T-helper 1 cell treated with Interleukin-12 subunit alpha and Interleukin-12 subunit beta and Interleukin-4 antibody, amounts not matched to agents 30 μg/mL and 1 μg/mL, for 36 hours (primary cell): ENCODE measurements at regions not wholly inside any gene's neighbourhood (a gene's known extent, or its start where the extent isn't known, plus 50 kb on each side); places are given as distances from the start of the nearest gene placed in this dataset.

Experiments
- H3K27ac Mint-ChIP-seq: one replicate; pipeline ENCODE4 v1.8.0; 2021; ENCODE audit warnings: mild to moderate bottlenecking, mixed read lengths
- H3K27me3 Mint-ChIP-seq: one replicate; pipeline ENCODE4 v1.8.0; 2021; ENCODE audit warnings: low read depth, mixed read lengths
- H3K36me3 Mint-ChIP-seq: one replicate; pipeline ENCODE4 v1.8.0; 2021; ENCODE audit warnings: low read depth, mixed read lengths
- H3K4me1 Mint-ChIP-seq: one replicate; pipeline ENCODE4 v1.8.0; 2021; ENCODE audit warnings: low read depth, mixed read lengths
- H3K4me3 Mint-ChIP-seq: one replicate; pipeline ENCODE4 v1.8.0; 2021; ENCODE audit warnings: mild to moderate bottlenecking, moderate library complexity, mixed read lengths
- H3K9me3 Mint-ChIP-seq: one replicate; pipeline ENCODE4 v1.8.0; 2021; ENCODE audit warnings: mixed read lengths

DNA sequence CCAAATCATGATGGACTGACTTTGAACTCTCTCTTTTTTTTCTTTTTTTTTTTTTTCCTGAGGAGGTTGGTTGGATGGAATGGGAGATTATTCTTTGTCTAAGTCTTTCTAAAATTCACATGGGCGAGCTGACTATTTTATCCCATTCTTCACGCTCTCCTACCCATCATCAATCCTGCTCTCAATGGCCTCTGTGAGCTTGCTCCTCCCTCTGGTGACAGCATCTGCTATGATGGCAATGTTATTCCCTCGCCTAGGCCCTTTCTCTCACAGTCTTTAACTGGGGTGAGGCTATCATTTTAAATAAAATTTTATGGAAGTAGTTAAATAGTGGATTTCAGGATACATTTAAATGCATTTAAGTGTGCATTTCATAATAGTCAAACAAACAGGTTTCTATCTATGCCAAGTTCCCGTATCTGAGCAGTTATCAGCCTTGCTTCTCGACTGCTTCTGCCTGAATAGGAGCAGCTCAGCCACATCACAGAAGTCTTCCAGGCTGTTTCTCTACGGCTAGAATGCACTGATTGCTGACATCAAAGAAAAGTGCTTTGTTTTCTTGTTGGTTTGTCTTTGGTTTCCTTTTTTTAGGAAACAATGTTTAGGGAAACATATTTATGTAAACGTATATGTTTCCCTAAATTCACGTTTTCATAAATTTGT lies 2233.8 kb downstream of the MAT2B start:
- H3K27me3 Mint-ChIP-seq = no peaks in the 10 kb centered on the region
- H3K36me3 Mint-ChIP-seq = no peaks in the 10 kb centered on the region
- H3K4me1 Mint-ChIP-seq = no peaks in the 10 kb centered on the region
- H3K4me3 Mint-ChIP-seq = no peak overlapping the region
- peaks cover 7% of the 10 kb centered on the region for H3K9me3 Mint-ChIP-seq
- H3K27ac Mint-ChIP-seq = no peak overlapping the region

DNA sequence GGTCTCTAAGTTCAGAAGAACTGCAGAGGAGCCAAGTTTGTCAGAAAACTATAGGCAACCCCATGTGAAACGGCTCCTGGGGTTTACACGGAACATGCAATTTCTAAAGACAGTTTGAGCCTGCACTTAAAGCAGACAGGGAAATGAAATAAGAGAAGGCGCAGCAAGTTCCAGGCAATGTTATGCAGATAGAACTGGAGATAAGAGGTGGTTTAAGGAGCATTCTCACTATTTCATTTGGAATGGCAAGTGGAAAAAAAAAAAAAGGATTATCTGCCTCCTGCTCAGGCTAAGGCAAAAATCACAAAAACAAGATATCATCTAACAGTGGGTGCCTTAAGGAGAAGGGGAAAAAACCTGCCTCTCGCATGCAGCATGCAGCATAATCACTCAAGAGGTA lies 2252.4 kb downstream of the MAT2B start:
- Mint-ChIP-seq H3K9me3 (peaks cover 7% of the 10 kb centered on the region), H3K4me1 (no peaks in the 10 kb centered on the region), H3K4me3 (no peak overlapping the region), H3K27me3 (no peaks in the 10 kb centered on the region), H3K36me3 (no peaks in the 10 kb centered on the region), H3K27ac (no peak overlapping the region)

GRCh38 chr5:165775111-165775510 lies 2269.7 kb downstream of the MAT2B start:
- peaks cover 19% of the 10 kb centered on the region for H3K9me3 Mint-ChIP-seq
- H3K27me3 Mint-ChIP-seq = no peaks in the 10 kb centered on the region
- no peak overlapping the region for H3K27ac Mint-ChIP-seq
- no peaks in the 10 kb centered on the region for H3K36me3 Mint-ChIP-seq
- no peak overlapping the region for H3K4me3 Mint-ChIP-seq
- H3K4me1 Mint-ChIP-seq = no peaks in the 10 kb centered on the region

- no peak overlapping the region for H3K4me3 Mint-ChIP-seq
- H3K27ac Mint-ChIP-seq = no peak overlapping the region
Measured at GRCh38 chr5:165779505-165779904, 2274.1 kb downstream of the MAT2B start.

GRCh38 chr5:165780901-165781300 lies 2275.5 kb downstream of the MAT2B start:
- Mint-ChIP-seq H3K27ac (no peak overlapping the region), H3K4me3 (no peak overlapping the region), H3K4me1 (no peaks in the 10 kb centered on the region), H3K9me3 (peaks cover 26% of the 10 kb centered on the region), H3K36me3 (no peaks in the 10 kb centered on the region), H3K27me3 (no peaks in the 10 kb centered on the region)

More at GRCh38 chr5:165779505-165779904, 2274.1 kb downstream of the MAT2B start:
- no peaks in the 10 kb centered on the region for H3K36me3 Mint-ChIP-seq
- H3K9me3 Mint-ChIP-seq = peaks cover 25% of the 10 kb centered on the region
- H3K27me3 Mint-ChIP-seq = no peaks in the 10 kb centered on the region
- H3K4me1 Mint-ChIP-seq = no peaks in the 10 kb centered on the region

- Mint-ChIP-seq H3K27ac (no peak overlapping the region), H3K9me3 (peaks cover 23% of the 10 kb centered on the region), H3K4me1 (no peaks in the 10 kb centered on the region), H3K36me3 (no peaks in the 10 kb centered on the region), H3K27me3 (no peaks in the 10 kb centered on the region), H3K4me3 (no peak overlapping the region)
Measured at GRCh38 chr5:165781738-165782137, 2276.3 kb downstream of the MAT2B start.

GRCh38 chr5:165783024-165783423 lies 2277.6 kb downstream of the MAT2B start:
- Mint-ChIP-seq H3K36me3 (no peaks in the 10 kb centered on the region), H3K9me3 (peaks cover 23% of the 10 kb centered on the region), H3K27me3 (no peaks in the 10 kb centered on the region), H3K4me3 (no peak overlapping the region), H3K27ac (no peak overlapping the region), H3K4me1 (no peaks in the 10 kb centered on the region)

DNA sequence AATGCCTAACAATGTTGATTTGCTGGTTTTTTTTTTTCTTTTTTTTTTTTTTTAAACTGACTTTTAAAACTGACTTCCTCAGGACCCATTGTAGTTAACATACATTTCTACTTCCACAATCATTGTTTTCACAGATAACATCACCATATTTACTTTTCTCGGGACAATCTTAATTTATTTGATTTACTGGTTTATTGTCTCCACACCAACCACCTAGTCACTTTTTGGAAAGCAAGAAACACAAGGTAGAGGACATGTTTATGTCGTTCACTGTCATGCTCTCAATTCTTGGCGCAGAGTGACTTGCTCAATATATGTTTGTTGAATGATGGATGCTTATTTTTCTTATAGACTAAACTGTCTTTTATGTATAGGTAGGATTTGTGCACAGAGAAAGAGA lies 2280.7 kb downstream of the MAT2B start:
- H3K27me3 Mint-ChIP-seq = no peaks in the 10 kb centered on the region
- H3K4me3 Mint-ChIP-seq = no peak overlapping the region
- no peaks in the 10 kb centered on the region for H3K4me1 Mint-ChIP-seq
- H3K9me3 Mint-ChIP-seq = peaks cover 20% of the 10 kb centered on the region
- H3K36me3 Mint-ChIP-seq = no peaks in the 10 kb centered on the region
- no peak overlapping the region for H3K27ac Mint-ChIP-seq

GRCh38 chr5:165795073-165795472 lies 2289.7 kb downstream of the MAT2B start:
- H3K4me1 Mint-ChIP-seq = no peaks in the 10 kb centered on the region
- H3K4me3 Mint-ChIP-seq = no peak overlapping the region
- H3K27ac Mint-ChIP-seq = no peak overlapping the region
- peaks cover 5% of the 10 kb centered on the region for H3K9me3 Mint-ChIP-seq
- H3K36me3 Mint-ChIP-seq = no peaks in the 10 kb centered on the region
- no peaks in the 10 kb centered on the region for H3K27me3 Mint-ChIP-seq

- no peaks in the 10 kb centered on the region for H3K4me1 Mint-ChIP-seq
- no peaks in the 10 kb centered on the region for H3K27me3 Mint-ChIP-seq
- no peaks in the 10 kb centered on the region for H3K36me3 Mint-ChIP-seq
- H3K4me3 Mint-ChIP-seq = no peak overlapping the region
- H3K27ac Mint-ChIP-seq = no peak overlapping the region
- H3K9me3 Mint-ChIP-seq = peaks cover 7% of the 10 kb centered on the region
Measured at GRCh38 chr5:165805756-165806155, 2300.3 kb downstream of the MAT2B start.

- H3K4me3 Mint-ChIP-seq = no peak overlapping the region
- H3K4me1 Mint-ChIP-seq = no peaks in the 10 kb centered on the region
- no peak overlapping the region for H3K27ac Mint-ChIP-seq
- no peaks in the 10 kb centered on the region for H3K36me3 Mint-ChIP-seq
- no peaks in the 10 kb centered on the region for H3K27me3 Mint-ChIP-seq
- peaks cover 4% of the 10 kb centered on the region for H3K9me3 Mint-ChIP-seq
Measured at GRCh38 chr5:165808335-165808734, 2302.9 kb downstream of the MAT2B start.

DNA sequence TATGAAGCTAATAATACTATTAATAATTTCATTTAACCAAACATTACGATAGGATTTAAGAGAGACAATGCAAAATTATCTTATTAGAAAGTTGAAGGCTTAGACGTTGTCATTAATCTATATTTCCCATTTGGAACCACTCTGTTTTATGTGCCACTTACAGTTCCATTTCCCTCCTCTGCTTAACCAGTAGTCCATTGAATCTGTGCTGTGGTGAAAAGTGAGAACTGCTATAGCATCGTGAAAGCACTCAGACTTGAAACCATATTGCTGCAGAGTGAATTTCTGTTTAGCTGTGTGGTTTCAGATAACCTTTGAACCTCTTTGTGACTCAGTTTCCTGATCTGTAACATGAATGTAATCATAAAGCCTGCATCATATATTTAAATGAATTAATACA lies 2304.5 kb downstream of the MAT2B start:
- H3K27ac Mint-ChIP-seq = no peak overlapping the region
- H3K4me1 Mint-ChIP-seq = no peaks in the 10 kb centered on the region
- no peaks in the 10 kb centered on the region for H3K27me3 Mint-ChIP-seq
- peaks cover under 1% of the 10 kb centered on the region for H3K9me3 Mint-ChIP-seq
- H3K4me3 Mint-ChIP-seq = no peak overlapping the region
- H3K36me3 Mint-ChIP-seq = no peaks in the 10 kb centered on the region

DNA sequence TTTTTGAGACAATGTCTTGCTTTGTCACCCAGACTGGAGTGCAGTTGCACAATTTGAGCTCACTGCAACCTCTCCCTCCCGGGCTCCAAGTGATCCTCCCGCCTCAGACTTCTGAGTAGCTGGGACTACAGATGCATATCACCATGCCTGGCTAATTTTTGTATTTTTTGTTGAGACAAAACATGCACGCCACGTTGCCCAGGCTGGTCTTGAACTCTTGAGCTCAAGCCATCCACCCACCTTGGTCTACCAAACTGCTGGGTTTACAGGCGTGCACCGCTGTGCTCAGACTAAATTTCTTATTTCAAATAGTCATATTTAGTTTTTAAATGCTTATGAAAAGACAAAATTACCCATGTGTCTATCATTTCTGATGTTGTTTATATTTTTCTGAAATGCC lies 2324.1 kb downstream of the MAT2B start:
- Mint-ChIP-seq H3K27me3 (no peaks in the 10 kb centered on the region), H3K27ac (no peak overlapping the region), H3K36me3 (no peaks in the 10 kb centered on the region), H3K4me1 (no peaks in the 10 kb centered on the region), H3K9me3 (peaks cover 4% of the 10 kb centered on the region), H3K4me3 (no peak overlapping the region)

DNA sequence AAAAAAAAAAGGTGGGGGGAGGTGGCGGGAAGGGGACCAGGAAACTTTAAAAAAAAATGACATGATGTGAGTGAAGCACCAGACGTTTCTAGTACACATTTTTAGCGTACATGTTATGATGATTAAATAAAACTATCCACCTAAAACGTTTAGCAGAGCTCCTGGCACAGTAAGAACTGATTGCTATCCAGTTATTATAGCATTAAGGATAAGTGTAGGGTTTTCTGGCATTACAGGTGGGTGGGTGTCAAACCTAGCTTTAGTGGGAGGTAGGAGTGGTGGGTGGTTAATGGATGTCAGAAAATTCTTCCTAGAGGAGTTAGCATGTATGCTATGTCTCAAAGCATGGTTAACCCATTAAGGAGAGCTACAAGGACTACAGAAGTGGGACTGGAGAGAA lies 2329.5 kb downstream of the MAT2B start:
- Mint-ChIP-seq H3K4me1 (no peaks in the 10 kb centered on the region), H3K27ac (no peak overlapping the region), H3K27me3 (no peaks in the 10 kb centered on the region), H3K36me3 (no peaks in the 10 kb centered on the region), H3K9me3 (peaks cover 11% of the 10 kb centered on the region), H3K4me3 (no peak overlapping the region)

DNA sequence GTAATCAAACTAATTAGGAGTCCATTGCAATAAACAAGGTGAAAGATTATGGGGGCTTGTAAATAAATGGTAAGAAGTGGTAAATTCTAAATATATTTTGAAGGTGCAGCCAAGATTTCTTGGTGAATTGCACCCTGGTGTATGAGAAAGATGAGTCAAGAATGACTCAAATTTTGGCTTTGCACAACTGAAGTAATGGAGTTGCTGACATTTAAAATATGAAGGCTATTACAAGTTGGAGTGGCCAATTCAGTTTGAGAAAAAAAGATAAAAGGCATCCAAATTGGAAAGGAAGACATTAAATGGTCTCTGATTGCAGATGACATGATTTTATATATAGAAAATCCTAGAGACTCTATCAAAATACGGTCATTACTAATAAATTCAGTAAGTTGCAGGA lies 2330.6 kb downstream of the MAT2B start:
- no peaks in the 10 kb centered on the region for H3K27me3 Mint-ChIP-seq
- H3K4me1 Mint-ChIP-seq = no peaks in the 10 kb centered on the region
- no peak overlapping the region for H3K27ac Mint-ChIP-seq
- H3K9me3 Mint-ChIP-seq = peaks cover 18% of the 10 kb centered on the region
- H3K36me3 Mint-ChIP-seq = no peaks in the 10 kb centered on the region
- H3K4me3 Mint-ChIP-seq = no peak overlapping the region

DNA sequence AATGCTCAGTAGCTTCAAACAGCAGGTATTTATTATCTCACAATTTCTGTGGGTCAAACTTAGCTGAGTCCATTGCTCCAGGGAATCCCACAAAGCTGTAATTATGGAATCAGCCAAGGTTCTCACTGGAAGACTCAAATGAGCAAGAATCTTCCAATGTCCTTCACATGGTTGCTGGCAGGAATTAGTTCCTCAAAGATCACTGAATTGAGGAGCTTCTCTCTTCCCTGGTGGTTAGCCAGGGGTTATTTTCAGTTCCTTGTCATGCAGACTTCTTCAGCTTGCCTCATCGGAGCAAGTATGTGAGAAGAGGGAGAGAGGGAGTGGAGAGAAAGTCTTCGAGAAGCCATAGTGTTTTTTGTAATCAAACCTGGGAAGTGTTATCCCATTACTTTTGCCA lies 2331.9 kb downstream of the MAT2B start:
- no peak overlapping the region for H3K27ac Mint-ChIP-seq
- no peaks in the 10 kb centered on the region for H3K36me3 Mint-ChIP-seq
- peaks cover 18% of the 10 kb centered on the region for H3K9me3 Mint-ChIP-seq
- H3K27me3 Mint-ChIP-seq = no peaks in the 10 kb centered on the region
- H3K4me3 Mint-ChIP-seq = no peak overlapping the region
- H3K4me1 Mint-ChIP-seq = no peaks in the 10 kb centered on the region
